ENCODE measurements at regions not wholly inside any gene's neighbourhood (a gene's known extent, or its start where the extent isn't known, plus 50 kb on each side); places are given as distances from the start of the nearest gene placed in this dataset.

DNA sequence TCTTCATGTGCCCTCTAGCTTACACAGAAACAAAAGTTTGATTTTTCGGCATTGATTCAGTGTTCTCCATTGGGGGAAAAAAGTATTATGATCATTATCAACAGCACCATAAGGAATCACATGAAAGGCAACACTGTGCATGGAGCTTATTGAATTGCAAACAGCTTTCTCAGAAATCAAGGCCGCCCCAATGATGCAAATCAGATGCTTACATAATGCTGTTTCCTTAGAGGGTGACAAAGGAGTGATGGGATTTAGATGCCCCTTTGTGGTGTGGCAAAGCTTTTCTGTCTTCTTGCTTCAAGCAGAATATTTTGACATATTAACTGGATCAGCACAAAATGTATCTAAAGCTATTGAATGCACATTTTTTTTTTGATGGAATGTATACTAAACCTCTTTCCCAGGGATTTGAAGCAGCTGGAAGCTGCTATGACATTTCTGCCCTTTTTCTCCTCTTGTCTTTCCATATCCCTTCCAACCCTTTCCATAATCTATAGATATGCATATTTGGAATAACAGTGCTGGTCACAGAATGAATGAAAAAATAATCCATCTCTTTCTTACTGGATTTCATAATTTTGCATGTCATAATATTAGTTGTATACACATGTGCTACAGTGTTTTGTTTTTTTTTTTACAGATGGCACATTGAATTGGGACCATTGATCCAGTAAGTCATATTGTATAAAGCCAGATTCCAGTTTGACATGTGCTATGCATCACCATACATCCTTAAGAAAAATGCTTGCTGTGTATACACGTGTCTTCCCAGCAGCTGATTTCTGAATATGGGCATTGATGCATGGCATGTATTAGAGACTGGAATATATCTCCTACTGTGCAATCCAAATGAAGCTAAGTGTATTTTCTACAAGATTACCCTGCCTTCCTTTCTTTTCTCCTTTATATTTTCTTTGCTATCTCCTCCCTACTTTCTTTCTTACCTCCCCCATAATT is 259.7 kb upstream of the DCN start:
- no peak for TF ChIP-seq GATA2 (IDR thresholded peaks at IDR 0.05; ENCODE audit: low read depth, low read length)

DNA sequence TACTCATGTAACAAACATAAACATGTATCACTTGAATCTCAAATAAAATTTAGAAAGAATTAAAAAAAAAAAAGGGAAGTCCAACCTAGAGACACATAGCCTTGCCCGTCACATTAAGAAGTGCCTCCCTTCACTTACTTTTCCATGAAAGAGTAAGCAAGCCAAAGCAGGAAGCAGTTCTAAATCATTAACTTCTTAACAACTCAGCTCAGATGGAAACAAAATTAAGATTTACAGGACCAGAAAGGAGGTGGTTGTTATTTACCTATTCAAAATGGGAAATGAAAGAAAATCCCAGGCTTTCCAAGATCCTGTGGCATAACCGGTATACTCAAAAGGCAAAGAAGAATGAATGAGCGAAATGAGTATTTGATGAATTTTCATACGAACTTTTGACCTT is 258.6 kb upstream of the DCN start:
- no peak for TF ChIP-seq GATA3 (IDR thresholded peaks at IDR 0.05; ENCODE audit: low read depth, low read length)

DNA sequence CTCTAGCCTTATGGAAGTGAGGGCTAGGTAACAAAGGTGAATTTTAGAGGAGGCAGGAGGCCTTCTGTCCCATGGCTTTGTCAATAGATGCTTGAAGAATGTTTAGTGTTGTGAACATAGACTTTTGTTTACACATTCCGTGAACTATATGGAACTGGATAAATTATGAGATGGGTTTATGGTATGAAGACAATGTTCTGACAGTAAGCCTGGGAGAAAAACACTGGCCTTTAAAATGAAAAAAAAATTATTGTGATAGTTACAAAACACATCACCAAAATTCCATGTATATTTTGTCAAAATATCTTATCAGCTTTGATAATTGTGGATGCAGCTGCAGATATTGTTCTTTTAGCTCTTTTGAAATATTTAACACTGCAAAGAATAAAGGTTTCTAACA is 251.5 kb upstream of the DCN start:
- TF ChIP-seq GATA3 (IDR thresholded peaks at IDR 0.05; ENCODE audit: low read depth, low read length) (no peak), GATA2 (IDR thresholded peaks at IDR 0.05; ENCODE audit: low read depth, low read length) (no peak)

DNA sequence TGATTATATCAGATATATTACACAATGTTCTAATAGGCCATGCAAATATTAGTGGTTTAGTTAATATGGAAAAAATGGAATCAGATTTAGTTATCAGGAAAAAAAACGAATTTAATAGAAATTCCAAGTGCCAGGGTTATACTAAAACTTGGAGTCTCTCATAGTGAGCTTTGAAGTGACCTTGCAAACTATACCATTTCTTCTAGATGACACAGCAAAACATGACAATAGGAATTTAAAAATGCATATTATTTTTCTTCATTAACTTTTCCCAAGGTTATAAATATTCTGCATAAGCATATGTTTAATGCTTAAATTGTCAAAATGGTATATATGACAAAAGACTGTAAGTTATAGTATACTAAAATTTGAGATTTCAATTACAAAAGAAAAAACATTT is 250.1 kb upstream of the DCN start:
- no peak for TF ChIP-seq GATA2 (IDR thresholded peaks at IDR 0.05; ENCODE audit: low read depth, low read length)
- no peak for TF ChIP-seq GATA3 (IDR thresholded peaks at IDR 0.05; ENCODE audit: low read depth, low read length)

DNA sequence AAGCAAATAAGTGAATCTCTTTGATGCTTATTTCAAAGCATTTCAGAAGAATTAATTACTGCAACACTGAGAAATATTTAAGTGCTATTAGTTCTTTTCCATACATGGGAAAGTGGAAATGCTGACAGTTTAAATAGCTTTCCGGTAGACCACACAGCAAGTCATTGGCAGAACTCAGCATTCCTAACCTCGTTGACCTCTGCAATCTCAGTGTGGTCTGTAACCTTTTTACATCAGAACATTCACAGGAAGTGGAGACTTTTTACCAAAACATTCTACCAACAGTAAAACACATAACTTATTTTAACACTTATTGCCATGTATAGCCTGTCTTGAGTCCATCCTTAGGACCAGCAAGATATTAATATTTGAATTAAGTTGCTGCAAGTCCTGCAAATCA is 249.5 kb upstream of the DCN start:
- no peak for TF ChIP-seq GATA2 (IDR thresholded peaks at IDR 0.05; ENCODE audit: low read depth, low read length)

DNA sequence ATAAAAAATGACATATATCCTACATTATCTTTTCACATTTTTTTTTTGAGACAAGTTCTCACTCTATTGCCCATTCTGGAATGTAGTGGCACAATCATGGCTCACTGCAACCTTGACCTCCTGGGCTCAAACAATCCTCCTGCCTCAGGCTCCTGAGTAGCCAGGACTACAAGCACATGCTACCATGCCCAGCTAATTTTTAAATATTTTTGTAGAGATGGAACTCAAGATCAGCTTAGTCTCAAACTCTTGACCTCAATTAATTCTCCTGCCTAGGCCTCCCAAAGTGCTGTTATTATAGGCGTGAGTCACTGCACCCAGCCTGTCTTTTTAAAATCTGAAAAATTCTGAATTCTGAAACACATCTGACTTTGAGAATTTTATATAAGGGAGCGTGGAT is 241.9 kb upstream of the DCN start:
- no peak for TF ChIP-seq GATA3 (IDR thresholded peaks at IDR 0.05; ENCODE audit: low read depth, low read length)
- no peak for TF ChIP-seq GATA2 (IDR thresholded peaks at IDR 0.05; ENCODE audit: low read depth, low read length)

DNA sequence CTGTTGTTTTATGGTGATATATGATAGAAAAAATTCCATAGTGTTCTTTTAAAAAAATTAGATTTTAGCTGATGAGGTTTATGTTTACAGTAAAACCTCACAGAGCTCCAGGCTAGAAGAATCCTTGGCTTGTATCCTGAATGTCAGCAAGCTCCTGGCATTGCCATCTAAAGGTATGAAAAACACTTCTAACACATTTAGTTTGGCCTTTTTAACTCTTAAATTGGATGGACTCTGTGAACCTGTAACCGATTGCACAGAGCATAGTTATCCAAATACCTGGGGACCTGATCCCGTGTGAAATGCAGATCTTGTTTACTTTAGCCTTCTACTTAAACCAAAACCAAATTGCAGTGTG is 241.1 kb upstream of the DCN start:
- no peak for TF ChIP-seq GATA2 (IDR thresholded peaks at IDR 0.05; ENCODE audit: low read depth, low read length)
- no peak for TF ChIP-seq GATA3 (IDR thresholded peaks at IDR 0.05; ENCODE audit: low read depth, low read length)

DNA sequence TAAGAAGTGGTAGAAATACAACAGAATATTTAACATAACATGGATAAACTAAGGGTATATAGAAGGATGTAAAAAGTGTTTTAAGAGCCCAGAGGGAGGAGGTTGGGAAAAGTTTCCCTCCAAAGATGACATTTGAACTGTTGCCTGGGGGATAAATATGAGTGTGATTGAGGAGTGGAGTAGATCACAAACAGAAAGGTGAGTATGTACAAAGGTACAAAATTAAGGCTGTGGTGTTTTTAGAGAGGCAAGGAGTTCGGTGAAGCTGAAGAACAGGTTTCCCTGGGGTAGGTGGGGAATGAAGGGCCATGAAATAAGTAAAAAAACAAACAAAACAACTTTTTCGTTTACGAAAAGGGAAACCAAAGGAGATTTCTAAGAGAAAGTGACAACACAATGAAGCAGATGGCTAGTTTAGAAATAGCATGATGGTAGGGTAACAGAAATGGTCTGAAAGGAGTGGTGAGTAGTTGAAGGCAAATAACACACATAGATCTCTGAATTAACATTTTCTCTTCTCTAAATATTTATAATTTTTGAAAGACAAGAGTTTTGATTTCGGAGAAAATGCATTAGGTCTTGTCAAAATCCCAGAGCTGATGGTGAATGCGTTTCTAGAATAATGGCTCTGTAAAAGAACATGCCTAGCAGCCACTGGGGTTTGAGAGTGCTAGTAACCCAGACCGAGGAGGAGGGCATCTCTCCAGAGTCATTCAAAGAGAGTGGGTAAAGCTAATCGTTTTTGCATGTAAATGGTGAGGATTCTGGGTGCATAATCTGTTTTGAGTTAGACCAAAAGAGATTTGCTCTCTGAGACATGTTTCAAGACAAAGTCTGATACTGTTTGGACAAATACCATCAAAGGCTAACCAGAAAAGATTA is 240.4 kb upstream of the DCN start:
- TF ChIP-seq GATA2 (IDR thresholded peaks at IDR 0.05; ENCODE audit: low read depth, low read length) (no peak), GATA3 (IDR thresholded peaks at IDR 0.05; ENCODE audit: low read depth, low read length) (no peak)

DNA sequence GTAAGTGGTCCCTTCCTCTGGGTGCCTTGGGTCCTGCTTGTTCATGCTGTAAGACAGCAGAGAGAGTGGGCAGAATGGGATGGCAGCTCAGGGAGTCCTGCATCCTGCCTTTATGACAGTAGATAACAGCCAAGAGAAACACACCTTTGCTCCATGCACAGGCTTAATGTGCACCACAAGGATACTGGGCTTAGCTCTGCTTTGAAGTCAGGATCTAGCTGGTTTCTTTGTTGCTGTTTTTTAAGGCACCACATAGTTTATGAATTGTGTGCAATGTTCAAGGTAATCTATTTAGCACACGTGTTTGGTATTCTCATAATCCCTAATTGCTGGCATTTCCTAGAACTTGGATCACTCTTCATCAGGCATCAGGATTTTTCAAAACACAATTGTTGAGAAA is 239.5 kb upstream of the DCN start:
- no peak for TF ChIP-seq GATA2 (IDR thresholded peaks at IDR 0.05; ENCODE audit: low read depth, low read length)
- TF ChIP-seq GATA3 (IDR thresholded peaks at IDR 0.05; ENCODE audit: low read depth, low read length): no peak

DNA sequence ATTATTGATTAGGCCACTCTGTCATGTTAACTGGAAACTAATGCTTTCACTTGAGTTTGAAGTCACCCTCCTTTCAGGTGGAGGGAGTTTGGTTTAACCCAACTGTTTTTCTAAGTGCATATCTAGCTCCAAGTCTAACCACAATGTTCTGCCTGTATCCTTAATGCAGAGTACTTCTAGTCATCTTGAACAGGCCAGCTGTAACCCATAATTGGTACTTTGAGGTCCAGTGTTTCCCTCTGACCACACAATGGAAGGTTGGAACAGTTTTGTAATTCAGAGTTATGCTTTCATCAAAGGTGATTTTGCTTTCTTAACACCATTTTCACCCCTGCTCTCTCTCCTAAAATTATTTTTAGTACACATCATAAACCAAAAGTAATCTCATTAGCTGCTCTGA is 237.2 kb upstream of the DCN start:
- TF ChIP-seq GATA2 (IDR thresholded peaks at IDR 0.05; ENCODE audit: low read depth, low read length): no peak
- TF ChIP-seq GATA3 (IDR thresholded peaks at IDR 0.05; ENCODE audit: low read depth, low read length): no peak

DNA sequence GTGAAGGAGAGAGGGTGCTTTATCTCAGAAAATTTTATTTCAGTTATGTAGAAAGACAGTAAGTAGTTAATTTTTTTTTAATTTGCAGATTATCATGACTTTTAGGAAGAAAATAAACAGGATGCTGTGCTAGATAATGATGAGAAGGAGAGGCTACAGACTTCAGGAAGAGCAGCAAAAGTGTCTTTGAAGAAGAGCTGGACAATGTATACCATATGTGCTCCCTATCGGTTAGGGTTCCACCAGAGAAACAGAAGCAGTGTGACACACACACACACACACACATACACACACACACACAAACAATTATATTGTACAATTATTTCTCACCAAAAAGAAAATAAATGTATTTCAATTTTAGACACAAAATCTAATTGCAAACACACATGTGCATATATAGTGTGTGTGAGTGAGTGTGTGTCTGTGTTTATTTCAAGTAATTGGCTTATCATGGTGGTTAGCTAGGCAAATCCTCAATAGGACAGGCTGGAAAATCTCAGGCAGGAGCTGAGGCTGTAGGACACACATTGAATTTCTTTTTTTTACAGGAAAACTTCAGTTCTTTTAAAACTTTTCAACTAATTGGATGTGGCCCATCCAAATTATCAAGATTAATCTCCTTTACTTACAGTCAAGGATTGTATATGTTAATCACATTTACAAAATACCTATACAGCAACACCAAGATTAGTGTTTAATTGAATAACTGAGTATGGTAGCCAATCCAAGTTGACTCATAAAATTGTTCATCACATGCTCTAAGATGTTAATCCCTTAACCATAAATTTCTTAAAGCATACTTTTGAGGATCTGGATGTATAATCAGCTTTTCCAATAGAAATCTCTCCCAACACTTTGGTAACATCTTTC is 235.8 kb upstream of the DCN start:
- TF ChIP-seq GATA2 (IDR thresholded peaks at IDR 0.05; ENCODE audit: low read depth, low read length) (no peak), GATA3 (IDR thresholded peaks at IDR 0.05; ENCODE audit: low read depth, low read length) (no peak)

DNA sequence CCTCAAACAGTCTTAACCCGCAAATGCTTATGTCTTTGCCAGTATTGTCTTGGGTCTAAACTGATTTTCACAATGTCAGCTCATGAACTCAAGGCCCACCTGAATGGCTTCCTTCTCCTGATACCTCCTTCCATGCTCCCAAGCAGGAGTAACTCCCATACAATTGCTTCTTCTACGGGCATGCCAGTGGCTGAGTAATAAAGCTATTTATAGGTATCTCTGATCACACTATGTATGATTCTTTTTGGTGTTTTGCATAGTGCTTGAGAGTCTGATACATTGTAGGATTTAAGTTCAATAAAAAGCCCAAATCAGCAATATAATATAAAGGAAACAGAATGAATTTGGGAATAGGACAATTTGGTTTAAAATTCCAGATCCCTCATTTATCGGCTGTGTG is 235.0 kb upstream of the DCN start:
- no peak for TF ChIP-seq GATA3 (IDR thresholded peaks at IDR 0.05; ENCODE audit: low read depth, low read length)
- no peak for TF ChIP-seq GATA2 (IDR thresholded peaks at IDR 0.05; ENCODE audit: low read depth, low read length)

DNA sequence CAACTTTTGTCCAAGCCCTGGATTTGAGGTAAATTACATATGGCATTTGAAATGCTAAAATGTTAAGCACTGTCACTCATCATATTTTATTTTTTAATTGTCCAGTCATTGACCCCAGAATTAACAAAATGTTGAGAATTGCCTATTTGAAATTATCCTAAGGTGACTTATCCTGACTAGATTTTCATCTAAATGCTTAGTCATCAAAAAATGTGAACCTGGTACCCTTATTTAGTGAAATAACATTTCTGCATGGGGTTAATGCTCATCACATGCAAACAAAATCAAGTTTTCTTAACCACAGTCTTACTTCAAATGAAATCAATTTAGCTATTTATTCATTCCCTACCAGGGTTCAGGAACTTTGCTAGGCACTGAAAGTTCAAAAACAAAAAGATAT is 232.0 kb upstream of the DCN start:
- TF ChIP-seq GATA2 (IDR thresholded peaks at IDR 0.05; ENCODE audit: low read depth, low read length) (no peak), GATA3 (IDR thresholded peaks at IDR 0.05; ENCODE audit: low read depth, low read length) (no peak)
